RWPE2 (cell line): ENCODE measurements at regions not wholly inside any gene's neighbourhood (a gene's known extent, or its start where the extent isn't known, plus 50 kb on each side); places are given as distances from the start of the nearest gene placed in this dataset.

Source experiments
- ATAC-seq: fragments of 200-7000 bp; cut with Tn5 transposase; 3 replicates; pipeline ENCODE4 v1.9.1; 2021; ENCODE audit warnings: low read depth
- DNase-seq: peaks from one replicate; pipeline ENCODE4 v3.0.0-alpha.2; 2020; ENCODE audit warnings: low spot score
- H3K27ac ChIP-seq: fragments of 450-650 bp; 2 replicates; pipeline ENCODE4 v1.5.1; 2017; ENCODE audit warnings: mild to moderate bottlenecking; ENCODE audit not compliant: poor library complexity, severe bottlenecking
- H3K27me3 ChIP-seq: fragments of 250-450 bp; sonication (Bioruptor Pico); 2 replicates; pipeline ENCODE4 v1.5.1; 2021; ENCODE audit warnings: mild to moderate bottlenecking, moderate library complexity; ENCODE audit not compliant: insufficient read depth, poor library complexity, severe bottlenecking
- H3K36me3 ChIP-seq: fragments of 250-450 bp; sonication (Bioruptor Pico); 2 replicates; pipeline ENCODE4 v1.5.1; 2020; ENCODE audit warnings: low read depth, mild to moderate bottlenecking, moderate library complexity
- H3K4me1 ChIP-seq: fragments of 250-450 bp; sonication (Bioruptor Pico); 2 replicates; pipeline ENCODE4 v1.5.1; 2021; ENCODE audit warnings: mild to moderate bottlenecking, moderate library complexity; ENCODE audit not compliant: insufficient read depth, poor library complexity, severe bottlenecking
- H3K4me3 ChIP-seq: fragments of 250-450 bp; sonication (Bioruptor Pico); 2 replicates; pipeline ENCODE4 v1.5.1; 2021; ENCODE audit warnings: mild to moderate bottlenecking, moderate library complexity; ENCODE audit not compliant: severe bottlenecking
- H3K9me3 ChIP-seq: fragments of 250-450 bp; sonication (Bioruptor Pico); 2 replicates; pipeline ENCODE4 v1.5.1; 2021; ENCODE audit warnings: mild to moderate bottlenecking, moderate library complexity; ENCODE audit not compliant: severe bottlenecking
- TF ChIP-seq, protein P1 (sequence below): fragments of 450-650 bp; IDR thresholded peaks from one replicate; pipeline ENCODE4 v1.5.1; 2017; ENCODE audit warnings: mild to moderate bottlenecking, moderate library complexity; ENCODE audit not compliant: poor library complexity, severe bottlenecking

DNA sequence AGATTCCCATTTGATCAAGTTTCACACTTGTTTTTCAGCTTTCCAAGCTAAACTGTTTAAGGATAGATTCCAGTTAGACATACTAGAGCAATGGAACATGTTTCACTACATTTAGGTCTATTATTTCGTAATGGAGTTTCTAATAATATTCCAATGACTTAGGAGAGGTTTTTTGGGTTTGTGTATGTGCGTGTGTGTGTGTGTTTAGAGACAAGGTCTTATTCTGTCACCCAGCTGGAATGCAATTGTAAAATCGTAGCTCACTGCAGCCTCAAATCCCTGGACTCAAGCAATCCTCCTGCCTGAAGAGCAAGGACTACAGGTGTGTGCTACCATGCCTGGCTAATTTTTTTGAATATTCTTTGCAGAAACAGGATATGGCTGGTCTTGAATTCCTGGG, 426.3 kb downstream of the ZFHX3 start:
- DNase-seq: no peak
- TF ChIP-seq, protein P1, sequence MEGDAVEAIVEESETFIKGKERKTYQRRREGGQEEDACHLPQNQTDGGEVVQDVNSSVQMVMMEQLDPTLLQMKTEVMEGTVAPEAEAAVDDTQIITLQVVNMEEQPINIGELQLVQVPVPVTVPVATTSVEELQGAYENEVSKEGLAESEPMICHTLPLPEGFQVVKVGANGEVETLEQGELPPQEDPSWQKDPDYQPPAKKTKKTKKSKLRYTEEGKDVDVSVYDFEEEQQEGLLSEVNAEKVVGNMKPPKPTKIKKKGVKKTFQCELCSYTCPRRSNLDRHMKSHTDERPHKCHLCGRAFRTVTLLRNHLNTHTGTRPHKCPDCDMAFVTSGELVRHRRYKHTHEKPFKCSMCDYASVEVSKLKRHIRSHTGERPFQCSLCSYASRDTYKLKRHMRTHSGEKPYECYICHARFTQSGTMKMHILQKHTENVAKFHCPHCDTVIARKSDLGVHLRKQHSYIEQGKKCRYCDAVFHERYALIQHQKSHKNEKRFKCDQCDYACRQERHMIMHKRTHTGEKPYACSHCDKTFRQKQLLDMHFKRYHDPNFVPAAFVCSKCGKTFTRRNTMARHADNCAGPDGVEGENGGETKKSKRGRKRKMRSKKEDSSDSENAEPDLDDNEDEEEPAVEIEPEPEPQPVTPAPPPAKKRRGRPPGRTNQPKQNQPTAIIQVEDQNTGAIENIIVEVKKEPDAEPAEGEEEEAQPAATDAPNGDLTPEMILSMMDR: no peak
- no peaks in the 10 kb centered on the region for H3K36me3 ChIP-seq
- peaks cover 5% of the 10 kb centered on the region for H3K4me1 ChIP-seq
- no peaks in the 10 kb centered on the region for H3K27me3 ChIP-seq
- no peak overlapping the region for H3K27ac ChIP-seq
- no peak for ATAC-seq
- no peaks in the 10 kb centered on the region for H3K9me3 ChIP-seq
- H3K4me3 ChIP-seq: no peak overlapping the region

DNA sequence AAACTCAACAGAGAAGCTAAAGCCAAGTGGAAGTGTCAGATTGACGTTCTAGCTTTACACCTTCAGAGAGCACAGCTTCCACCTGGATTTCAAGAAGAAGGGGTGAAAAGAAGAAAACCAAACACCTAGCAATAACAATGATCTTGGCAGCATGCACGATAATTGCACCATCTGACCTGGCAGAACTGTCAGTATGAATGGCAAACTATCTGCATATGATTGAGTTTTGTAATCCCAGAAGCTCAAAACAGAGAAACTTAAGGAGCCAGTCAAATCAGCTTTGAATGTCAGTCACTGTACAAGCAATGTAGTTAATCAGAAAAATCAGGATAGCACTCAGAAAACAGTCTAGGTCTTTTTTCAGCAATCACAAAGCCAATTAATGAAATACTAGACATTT, 427.1 kb downstream of the ZFHX3 start:
- Histone ChIP-seq H3K9me3 (no peaks in the 10 kb centered on the region), H3K4me1 (no peaks in the 10 kb centered on the region), H3K4me3 (no peak overlapping the region), H3K27me3 (no peaks in the 10 kb centered on the region), H3K27ac (no peak overlapping the region), H3K36me3 (no peaks in the 10 kb centered on the region)
- ATAC-seq: no peak
- TF ChIP-seq, protein P1: no peak
- no peak for DNase-seq

DNA sequence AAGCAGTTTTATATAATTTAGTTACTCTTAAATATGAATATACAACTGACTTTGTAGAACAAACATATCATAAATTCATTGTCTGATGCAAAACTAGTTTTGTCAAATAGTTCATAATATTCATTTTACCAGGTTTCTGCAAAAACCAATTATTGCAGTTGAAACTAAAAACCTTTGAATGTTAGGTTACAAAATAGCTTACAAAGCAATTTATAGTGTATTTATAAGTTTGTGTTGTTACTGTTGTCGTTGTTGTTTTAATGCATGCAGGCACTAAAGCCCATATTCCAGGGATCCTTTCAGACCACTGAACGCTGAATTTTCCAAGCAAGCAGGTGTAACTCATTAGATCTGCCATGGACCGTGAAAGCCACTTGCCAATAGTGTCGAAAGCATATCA, 427.6 kb downstream of the ZFHX3 start:
- no peak for ATAC-seq
- TF ChIP-seq, protein P1: no peak
- Histone ChIP-seq H3K27ac (no peak overlapping the region), H3K4me1 (no peaks in the 10 kb centered on the region), H3K9me3 (no peaks in the 10 kb centered on the region), H3K27me3 (no peaks in the 10 kb centered on the region), H3K4me3 (no peak overlapping the region), H3K36me3 (no peaks in the 10 kb centered on the region)
- no peak for DNase-seq

DNA sequence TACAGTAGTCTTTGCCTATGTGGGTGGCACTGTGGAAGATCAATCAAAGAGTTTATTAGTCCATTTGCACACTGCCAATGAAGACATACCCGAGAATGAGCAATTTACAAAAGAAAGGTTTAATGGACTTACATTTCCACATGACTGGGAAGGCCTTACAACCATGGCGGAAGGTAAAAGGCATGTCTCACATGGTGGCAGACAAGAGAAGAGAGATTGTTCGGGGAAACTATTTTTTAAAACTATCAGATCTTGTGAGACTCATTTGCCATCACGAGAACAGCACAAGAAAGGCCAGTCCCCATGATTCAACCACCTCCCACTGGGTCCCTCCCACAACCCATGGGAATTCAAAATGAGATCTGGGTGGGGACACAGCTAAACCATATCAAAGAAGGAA, 432.1 kb downstream of the ZFHX3 start:
- H3K9me3 ChIP-seq: no peaks in the 10 kb centered on the region
- no peaks in the 10 kb centered on the region for H3K27me3 ChIP-seq
- DNase-seq (no peak), ATAC-seq (no peak)
- no peaks in the 10 kb centered on the region for H3K36me3 ChIP-seq
- H3K27ac ChIP-seq: no peak overlapping the region
- H3K4me3 ChIP-seq: no peak overlapping the region
- no peaks in the 10 kb centered on the region for H3K4me1 ChIP-seq
- TF ChIP-seq, protein P1: no peak

DNA sequence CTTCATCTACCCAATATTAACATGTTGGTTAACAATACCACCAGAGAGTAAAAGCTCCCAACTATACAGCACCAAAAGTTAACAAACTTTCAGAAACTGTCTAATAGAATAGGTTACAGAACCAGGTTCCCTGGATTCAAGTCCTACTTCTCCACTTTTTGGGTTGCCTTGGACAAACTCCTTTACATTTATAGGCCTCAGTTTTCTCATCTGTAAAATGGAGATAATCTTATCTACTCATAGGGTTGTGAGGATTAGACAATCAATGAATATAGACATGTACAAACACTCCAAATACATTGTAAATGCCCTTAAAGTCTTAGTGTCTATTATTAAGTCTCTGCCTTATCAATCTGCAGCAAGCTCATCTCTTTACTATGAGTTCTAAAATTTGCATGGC, 435.2 kb downstream of the ZFHX3 start:
- no peaks in the 10 kb centered on the region for H3K36me3 ChIP-seq
- ATAC-seq (no peak), DNase-seq (no peak)
- no peaks in the 10 kb centered on the region for H3K9me3 ChIP-seq
- H3K27ac ChIP-seq: no peak overlapping the region
- H3K4me1 ChIP-seq: no peaks in the 10 kb centered on the region
- H3K27me3 ChIP-seq: no peaks in the 10 kb centered on the region
- TF ChIP-seq, protein P1: no peak
- no peak overlapping the region for H3K4me3 ChIP-seq
